Hepatocyte (in vitro differentiated cells): ENCODE measurements at regions not wholly inside any gene's neighbourhood (a gene's known extent, or its start where the extent isn't known, plus 50 kb on each side); places are given as distances from the start of the nearest gene placed in this dataset.

ENCODE experiments used
- DNase-seq: peaks from one replicate; pipeline ENCODE4 v3.0.0-alpha.2; 2016; ENCODE audit warnings: low spot score
- H2AFZ ChIP-seq: fragments of 200-600 bp; sonication (generic); 2 replicates; pipeline ENCODE4 v1.6.0; 2016; ENCODE audit warnings: antibody characterized with exemption, mild to moderate bottlenecking
- H3K27ac ChIP-seq: fragments of 200-600 bp; sonication (generic); 2 replicates; pipeline ENCODE4 v1.5.1; 2016; ENCODE audit warnings: mild to moderate bottlenecking
- H3K27me3 ChIP-seq: fragments of 200-600 bp; sonication (generic); 2 replicates; pipeline ENCODE4 v1.6.1; 2016
- H3K36me3 ChIP-seq: fragments of 200-600 bp; sonication (generic); replicated peaks from 2 replicates; pipeline ENCODE4 v1.5.1; 2016; ENCODE audit warnings: low read depth; ENCODE audit not compliant: insufficient read depth
- H3K4me1 ChIP-seq: fragments of 200-600 bp; sonication (generic); 2 replicates; pipeline ENCODE4 v1.5.1; 2016; ENCODE audit warnings: mild to moderate bottlenecking, moderate library complexity; ENCODE audit not compliant: insufficient read depth
- H3K4me2 ChIP-seq: fragments of 200-600 bp; sonication (generic); 2 replicates; pipeline ENCODE4 v1.6.0; 2016
- H3K4me3 ChIP-seq: fragments of 200-600 bp; sonication (generic); 2 replicates; pipeline ENCODE4 v1.5.1; 2016; ENCODE audit warnings: mild to moderate bottlenecking
- H3K79me2 ChIP-seq: fragments of 200-600 bp; sonication (generic); 2 replicates; pipeline ENCODE4 v1.6.0; 2017; ENCODE audit warnings: mild to moderate bottlenecking
- H3K9me2 ChIP-seq: fragments of 200-600 bp; sonication (generic); replicated peaks from 2 replicates; pipeline ENCODE4 v1.6.0; 2017; ENCODE audit warnings: mild to moderate bottlenecking; ENCODE audit not compliant: insufficient read depth
- H3K9me3 ChIP-seq: fragments of 200-600 bp; sonication (generic); 2 replicates; pipeline ENCODE4 v1.5.1; 2016; ENCODE audit warnings: low read depth, mild to moderate bottlenecking
- H4K20me1 ChIP-seq: fragments of 200-600 bp; sonication (generic); 2 replicates; pipeline ENCODE4 v1.6.0; 2016; ENCODE audit warnings: mild to moderate bottlenecking; ENCODE audit not compliant: insufficient read depth, poor library complexity, severe bottlenecking
- EZH2 ChIP-seq: fragments of 200-600 bp; sonication (generic); IDR thresholded peaks from 2 replicates; pipeline ENCODE4 v1.6.1; 2016; ENCODE audit warnings: antibody characterized with exemption, mild to moderate bottlenecking, borderline replicate concordance
- EZH2phosphoT487 ChIP-seq: fragments of 200-600 bp; sonication (generic); IDR thresholded peaks from one replicate; pipeline ENCODE4 v1.6.1; 2018; ENCODE audit warnings: antibody characterized with exemption, mild to moderate bottlenecking, low read depth, moderate library complexity; ENCODE audit not compliant: unreplicated experiment, severe bottlenecking
- WGBS: methylation state at CpG from one replicate; pipeline ENCODE4 v1.1.6; 2016; ENCODE audit warnings: low lambda C conversion rate; ENCODE audit errors: missing lambda C conversion rate; 5-methylcytosine and 5-hydroxymethylcytosine counted together
- TF ChIP-seq, protein P1 (sequence below): fragments of 200-600 bp; sonication (generic); IDR thresholded peaks from 2 replicates; pipeline ENCODE4 v1.5.1; 2016; ENCODE audit warnings: antibody characterized with exemption, mild to moderate bottlenecking; ENCODE audit not compliant: poor library complexity

DNA sequence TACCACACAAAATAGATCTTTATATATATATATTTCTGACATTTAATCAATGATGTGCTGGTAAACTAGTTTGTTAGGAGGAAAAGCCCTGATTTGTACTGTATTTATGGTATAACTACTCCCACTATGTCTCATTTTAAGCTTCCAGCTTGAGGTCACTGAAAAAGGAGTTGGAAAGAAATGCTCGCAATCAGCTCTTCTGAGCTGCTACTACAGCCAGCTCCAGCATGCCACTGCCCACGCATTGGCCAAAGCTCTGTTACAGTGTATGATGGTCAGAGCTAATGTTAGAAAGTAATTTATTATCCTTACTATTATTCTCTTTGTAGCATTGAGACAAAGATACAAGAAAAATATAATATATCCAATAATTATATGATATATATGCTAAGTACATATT is 55.0 kb upstream of the PCED1B start:
- WGBS, result 89% methylated on average over 2 of the region's 2 CpGs
- H3K36me3 ChIP-seq, result no peaks in the 10 kb centered on the region

DNA sequence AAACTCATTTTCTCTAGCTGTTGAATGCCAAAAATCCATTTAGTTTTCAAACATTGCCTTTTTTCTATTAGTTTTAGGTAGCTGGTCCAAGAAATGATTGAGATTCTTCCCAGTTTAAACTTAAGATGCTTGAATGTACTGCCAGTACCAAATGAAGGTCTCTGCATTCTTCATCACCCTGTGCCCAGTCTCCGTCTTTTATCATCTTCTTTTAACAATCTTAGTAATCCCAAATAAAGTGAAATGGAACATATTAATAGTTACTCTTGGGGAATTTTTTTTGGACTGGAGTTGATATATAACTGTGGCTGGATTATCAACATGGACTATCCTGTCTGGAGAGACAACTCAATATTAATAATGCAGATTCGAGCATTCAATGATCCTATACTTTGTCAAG is 54.1 kb upstream of the PCED1B start:
- no peaks in the 10 kb centered on the region for H3K9me3 ChIP-seq
- H3K27ac ChIP-seq, result no peak overlapping the region

More for the DNA sequence above, 55.0 kb upstream of the PCED1B start:
- no peak overlapping the region for H3K27ac ChIP-seq
- H3K9me3 ChIP-seq, result no peaks in the 10 kb centered on the region
- H3K9me2 ChIP-seq, result no peaks in the 10 kb centered on the region
- DNase-seq, result no peak
- H3K79me2 ChIP-seq, result no peaks in the 10 kb centered on the region
- TF ChIP-seq EZH2phosphoT487, result no peak
- TF ChIP-seq EZH2, result no peak
- TF ChIP-seq, protein P1, sequence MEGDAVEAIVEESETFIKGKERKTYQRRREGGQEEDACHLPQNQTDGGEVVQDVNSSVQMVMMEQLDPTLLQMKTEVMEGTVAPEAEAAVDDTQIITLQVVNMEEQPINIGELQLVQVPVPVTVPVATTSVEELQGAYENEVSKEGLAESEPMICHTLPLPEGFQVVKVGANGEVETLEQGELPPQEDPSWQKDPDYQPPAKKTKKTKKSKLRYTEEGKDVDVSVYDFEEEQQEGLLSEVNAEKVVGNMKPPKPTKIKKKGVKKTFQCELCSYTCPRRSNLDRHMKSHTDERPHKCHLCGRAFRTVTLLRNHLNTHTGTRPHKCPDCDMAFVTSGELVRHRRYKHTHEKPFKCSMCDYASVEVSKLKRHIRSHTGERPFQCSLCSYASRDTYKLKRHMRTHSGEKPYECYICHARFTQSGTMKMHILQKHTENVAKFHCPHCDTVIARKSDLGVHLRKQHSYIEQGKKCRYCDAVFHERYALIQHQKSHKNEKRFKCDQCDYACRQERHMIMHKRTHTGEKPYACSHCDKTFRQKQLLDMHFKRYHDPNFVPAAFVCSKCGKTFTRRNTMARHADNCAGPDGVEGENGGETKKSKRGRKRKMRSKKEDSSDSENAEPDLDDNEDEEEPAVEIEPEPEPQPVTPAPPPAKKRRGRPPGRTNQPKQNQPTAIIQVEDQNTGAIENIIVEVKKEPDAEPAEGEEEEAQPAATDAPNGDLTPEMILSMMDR, result no peak
- H3K4me1 ChIP-seq, result no peaks in the 10 kb centered on the region
- H3K4me2 ChIP-seq, result no peak overlapping the region
- no peaks in the 10 kb centered on the region for H4K20me1 ChIP-seq
- H3K27me3 ChIP-seq, result no peaks in the 10 kb centered on the region
- H3K4me3 ChIP-seq, result no peak overlapping the region
- H2AFZ ChIP-seq, result no peak overlapping the region

GRCh38 chr12:47025798-47026197 is 53.6 kb upstream of the PCED1B start:
- H4K20me1 ChIP-seq, result no peaks in the 10 kb centered on the region
- no peaks in the 10 kb centered on the region for H3K9me2 ChIP-seq
- WGBS, result 88% methylated on average over 2 of the region's 2 CpGs
- H3K79me2 ChIP-seq, result no peaks in the 10 kb centered on the region
- no peak overlapping the region for H3K4me3 ChIP-seq
- no peak for DNase-seq
- no peak overlapping the region for H3K27ac ChIP-seq
- H3K27me3 ChIP-seq, result no peaks in the 10 kb centered on the region
- H3K4me1 ChIP-seq, result no peaks in the 10 kb centered on the region
- no peak overlapping the region for H2AFZ ChIP-seq
- TF ChIP-seq, protein P1, result no peak
- no peak for TF ChIP-seq EZH2
- no peak for TF ChIP-seq EZH2phosphoT487
- no peak overlapping the region for H3K4me2 ChIP-seq
- H3K9me3 ChIP-seq, result no peaks in the 10 kb centered on the region
- no peaks in the 10 kb centered on the region for H3K36me3 ChIP-seq

More for the DNA sequence above, 54.1 kb upstream of the PCED1B start:
- Histone ChIP-seq H4K20me1 (no peaks in the 10 kb centered on the region), H3K27me3 (no peaks in the 10 kb centered on the region), H3K79me2 (no peaks in the 10 kb centered on the region), H3K9me2 (no peaks in the 10 kb centered on the region), H3K4me1 (no peaks in the 10 kb centered on the region), H3K4me3 (no peak overlapping the region), H3K4me2 (no peak overlapping the region), H2AFZ (no peak overlapping the region), H3K36me3 (no peaks in the 10 kb centered on the region)
- WGBS, result 93% methylated on average over 2 of the region's 2 CpGs
- DNase-seq, result no peak
- no peak for TF ChIP-seq EZH2
- no peak for TF ChIP-seq EZH2phosphoT487

GRCh38 chr12:47026291-47026690 is 53.1 kb upstream of the PCED1B start:
- Histone ChIP-seq H3K79me2 (no peaks in the 10 kb centered on the region), H3K36me3 (no peaks in the 10 kb centered on the region), H3K9me3 (no peaks in the 10 kb centered on the region), H3K9me2 (no peaks in the 10 kb centered on the region), H3K4me3 (no peak overlapping the region), H3K4me2 (no peak overlapping the region), H2AFZ (no peak overlapping the region), H4K20me1 (no peaks in the 10 kb centered on the region), H3K27me3 (no peaks in the 10 kb centered on the region), H3K4me1 (no peaks in the 10 kb centered on the region), H3K27ac (no peak overlapping the region)
- no peak for DNase-seq
- 85% methylated on average over 5 of the region's 5 CpGs for WGBS
- TF ChIP-seq, protein P1, result no peak
- no peak for TF ChIP-seq EZH2phosphoT487
